HG02759 (cell line): ENCODE measurements at regions not wholly inside any gene's neighbourhood (a gene's known extent, or its start where the extent isn't known, plus 50 kb on each side); places are given as distances from the start of the nearest gene placed in this dataset.

ENCODE experiments used
- ATAC-seq: cut with Tn5 transposase; IDR thresholded peaks from one replicate; pipeline ENCODE4 v1.9.1; 2021; ENCODE audit warnings: mild to moderate bottlenecking, moderate library complexity; ENCODE audit not compliant: unreplicated experiment

GRCh38 chr22:48018346-48018745 is 1255.9 kb downstream of the TBC1D22A start:
- ATAC-seq, result no peak

- ATAC-seq, result no peak
Observed at GRCh38 chr22:48015701-48016100, 1253.3 kb downstream of the TBC1D22A start.

- ATAC-seq, result no peak
Observed at GRCh38 chr22:48004936-48005335, 1242.5 kb downstream of the TBC1D22A start.

- ATAC-seq, result no peak
Observed at GRCh38 chr22:48004038-48004437, 1241.6 kb downstream of the TBC1D22A start.

GRCh38 chr22:48001101-48001500 is 1238.7 kb downstream of the TBC1D22A start:
- ATAC-seq, result no peak

GRCh38 chr22:47997612-47998011 is 1235.2 kb downstream of the TBC1D22A start:
- ATAC-seq, result no peak

- no peak for ATAC-seq
Observed at GRCh38 chr22:47997052-47997590, 1234.7 kb downstream of the TBC1D22A start.

GRCh38 chr22:47996446-47996857 is 1234.0 kb downstream of the TBC1D22A start:
- no peak for ATAC-seq

- ATAC-seq, result no peak
Observed at GRCh38 chr22:47995718-47996117, 1233.3 kb downstream of the TBC1D22A start.

GRCh38 chr22:47995264-47995627 is 1232.8 kb downstream of the TBC1D22A start:
- ATAC-seq, result no peak

- no peak for ATAC-seq
Observed at GRCh38 chr22:47994601-47995263, 1232.3 kb downstream of the TBC1D22A start.

- no peak for ATAC-seq
Observed at GRCh38 chr22:47994045-47994444, 1231.6 kb downstream of the TBC1D22A start.

- no peak for ATAC-seq
Observed at GRCh38 chr22:47990481-47990880, 1228.0 kb downstream of the TBC1D22A start.

GRCh38 chr22:47987885-47988515 is 1225.5 kb downstream of the TBC1D22A start:
- ATAC-seq, result no peak

GRCh38 chr22:47976219-47976618 is 1213.8 kb downstream of the TBC1D22A start:
- ATAC-seq, result no peak

- no peak for ATAC-seq
Observed at GRCh38 chr22:47967831-47968230, 1205.4 kb downstream of the TBC1D22A start.

- ATAC-seq, result no peak
Observed at GRCh38 chr22:47966316-47966715, 1203.9 kb downstream of the TBC1D22A start.

GRCh38 chr22:47965896-47966295 is 1203.4 kb downstream of the TBC1D22A start:
- ATAC-seq, result no peak

- ATAC-seq, result no peak
Observed at GRCh38 chr22:47965066-47965465, 1202.6 kb downstream of the TBC1D22A start.

GRCh38 chr22:47963660-47964059 is 1201.2 kb downstream of the TBC1D22A start:
- ATAC-seq, result no peak

GRCh38 chr22:47957649-47958048 is 1195.2 kb downstream of the TBC1D22A start:
- no peak for ATAC-seq

- ATAC-seq, result no peak
Observed at GRCh38 chr22:47954107-47954506, 1191.7 kb downstream of the TBC1D22A start.
